Forelimb muscle (tissue), 1 donor: ENCODE measurements at regions not wholly inside any gene's neighbourhood (a gene's known extent, or its start where the extent isn't known, plus 50 kb on each side); places are given as distances from the start of the nearest gene placed in this dataset.
"Not testable (repeated sequence)": the region's sequence is repeated elsewhere in the genome, so short reads cannot be mapped to it uniquely, and the experiment has no call there.

Experiments
- DNase-seq: peaks from one replicate; pipeline ENCODE4 v3.0.0-alpha.2; 2013; ENCODE audit warnings: low read depth

GRCh38 chr4:152064282-152064681, 303.5 kb upstream of the GATB start:
- DNase-seq, result no peak

DNA sequence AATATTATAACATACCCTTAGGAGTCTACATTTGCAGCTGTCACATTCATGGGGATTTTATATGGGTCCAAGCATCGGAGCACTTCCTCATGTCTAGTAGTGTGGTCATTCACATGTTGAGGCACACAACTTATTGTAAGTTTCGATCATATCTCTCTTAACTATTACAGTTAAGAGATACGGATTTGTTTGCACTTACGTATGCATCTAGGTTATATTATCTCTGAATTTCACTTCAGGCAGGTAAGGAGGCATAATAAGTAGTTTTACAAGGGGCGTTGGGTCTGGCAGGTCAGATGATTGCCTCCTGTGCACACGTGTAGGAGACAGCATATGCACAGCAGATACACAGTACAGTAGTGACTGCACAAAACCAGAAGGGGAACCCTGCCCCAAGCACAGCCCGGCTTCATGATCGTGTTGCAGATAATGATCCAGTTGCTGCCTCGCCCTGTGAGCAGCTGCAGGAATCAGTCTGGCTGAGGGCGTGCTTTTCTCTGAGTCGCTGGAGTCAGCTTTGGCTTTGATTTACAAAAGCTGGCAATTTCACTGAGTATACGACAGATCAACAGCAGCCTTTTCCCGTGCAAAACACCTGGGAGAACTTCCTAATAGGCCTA, 302.9 kb upstream of the GATB start:
- no peak for DNase-seq

DNA sequence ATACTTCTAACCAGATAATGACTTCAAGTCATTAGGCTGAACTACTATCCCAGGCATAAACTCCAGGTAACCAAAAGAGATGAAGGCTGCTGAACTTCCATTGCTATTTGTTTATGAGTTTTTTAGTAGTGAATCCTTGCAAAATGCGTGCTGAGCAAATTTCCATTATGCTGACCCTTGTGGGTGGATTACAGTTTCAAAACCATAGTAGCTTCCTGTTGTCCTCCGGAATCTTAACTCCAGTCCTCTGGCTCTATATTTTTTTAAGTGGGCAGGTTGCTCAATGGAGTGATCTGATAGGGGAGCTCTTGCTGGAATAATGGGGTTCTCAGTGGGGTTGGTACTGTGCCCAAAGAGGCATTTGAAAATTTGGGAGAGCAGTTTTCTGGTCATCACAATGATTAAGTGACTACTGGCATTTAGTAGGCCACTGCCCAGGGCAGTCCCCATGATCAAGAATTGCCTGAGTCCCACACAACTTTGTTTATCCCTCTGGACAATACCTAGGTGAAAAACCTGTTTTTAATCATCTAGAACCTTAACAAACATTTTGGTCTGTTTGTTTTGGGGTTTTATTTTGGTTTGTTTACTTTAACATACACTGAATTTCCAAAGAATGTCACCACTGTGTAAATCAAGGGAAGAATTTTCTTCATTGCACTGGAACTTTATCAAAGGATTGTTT, 302.3 kb upstream of the GATB start:
- no peak for DNase-seq

GRCh38 chr4:152054731-152055130, 293.9 kb upstream of the GATB start:
- no peak for DNase-seq

- DNase-seq, result no peak
Measured at GRCh38 chr4:152052451-152053057, 291.7 kb upstream of the GATB start.

DNA sequence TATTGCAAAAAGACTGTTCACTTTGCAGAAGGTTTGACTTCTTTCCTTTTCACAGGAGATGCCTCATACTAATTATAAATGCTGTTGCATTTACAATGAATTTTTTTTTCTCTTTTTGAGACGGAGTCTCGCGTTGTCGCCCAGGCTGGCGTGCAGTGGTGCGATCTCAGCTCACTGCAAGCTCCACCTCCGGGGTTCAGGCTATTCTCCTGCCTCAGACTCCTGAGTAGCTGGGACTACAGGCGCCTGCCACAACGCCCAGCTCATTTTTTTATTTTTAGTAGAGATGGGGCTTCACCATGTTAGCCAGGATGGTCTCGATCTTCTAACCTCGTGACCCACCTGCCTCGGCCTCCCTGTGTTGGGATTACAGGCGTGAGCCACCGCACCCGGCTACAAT, 290.5 kb upstream of the GATB start:
- not testable (repeated sequence) for DNase-seq

DNA sequence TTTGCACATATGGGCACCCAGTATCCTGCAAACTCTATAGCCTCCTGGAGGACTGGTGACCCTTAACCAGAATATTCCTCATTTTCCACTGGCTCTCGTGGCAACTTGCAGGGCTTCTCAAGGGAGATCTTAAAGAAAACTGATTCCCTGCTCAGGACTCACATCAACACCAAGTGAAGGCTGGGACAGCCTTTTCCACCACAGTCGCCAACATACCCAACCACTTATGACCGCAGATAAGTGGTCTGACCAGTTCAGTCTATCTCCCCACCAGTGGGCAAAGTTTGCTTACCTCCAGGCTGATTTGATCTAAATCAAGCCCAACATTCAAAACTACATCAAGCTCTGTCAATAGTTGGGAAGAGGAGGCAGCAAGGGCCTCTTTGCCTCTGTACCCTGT, 289.3 kb upstream of the GATB start:
- DNase-seq, result no peak

DNA sequence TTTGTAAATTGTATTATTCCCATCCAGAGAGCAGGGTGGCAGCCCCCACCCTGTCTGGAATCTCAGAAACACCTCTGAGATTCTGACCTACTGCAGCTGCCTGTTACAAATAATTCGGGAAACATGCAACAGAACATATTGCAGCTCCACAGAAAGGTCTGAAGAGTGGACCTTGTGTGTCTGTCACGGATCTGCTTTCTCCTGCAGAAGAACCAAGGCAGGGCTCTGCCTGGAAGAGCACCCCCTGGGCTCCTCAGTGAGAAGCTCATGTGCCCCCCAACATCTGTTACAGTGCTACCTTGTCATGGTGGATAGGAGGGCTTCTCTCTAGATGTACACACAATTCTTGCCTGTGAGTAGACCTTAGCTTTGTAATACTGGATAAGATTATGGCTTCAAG, 286.6 kb upstream of the GATB start:
- DNase-seq, result no peak

- DNase-seq, result no peak
Measured at GRCh38 chr4:152045807-152046571, 285.2 kb upstream of the GATB start.

- no peak for DNase-seq
Measured at GRCh38 chr4:152045449-152045806, 284.6 kb upstream of the GATB start.

GRCh38 chr4:152044331-152045036, 283.7 kb upstream of the GATB start:
- DNase-seq, result no peak

- DNase-seq, result no peak
Measured at GRCh38 chr4:152041295-152041694, 280.5 kb upstream of the GATB start.

DNA sequence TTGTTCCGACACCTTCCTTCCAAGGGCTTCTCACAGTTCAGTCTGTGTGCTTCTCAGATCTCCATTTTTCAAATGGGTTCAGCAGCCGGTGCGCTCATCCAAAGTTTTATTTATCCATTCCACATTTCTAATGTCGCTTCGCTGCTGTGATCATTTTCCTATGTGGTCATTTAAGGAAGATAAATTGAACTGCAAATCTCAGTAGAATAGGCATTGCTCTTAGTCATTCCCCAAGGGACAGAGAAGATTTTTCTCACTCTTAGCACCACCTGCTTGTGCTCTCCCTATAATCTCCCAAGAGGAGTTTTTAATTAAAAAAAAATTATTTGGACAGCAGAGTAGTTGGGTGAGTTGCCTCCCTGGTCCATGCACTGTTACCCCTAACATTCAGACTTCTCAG, 278.9 kb upstream of the GATB start:
- DNase-seq, result no peak

DNA sequence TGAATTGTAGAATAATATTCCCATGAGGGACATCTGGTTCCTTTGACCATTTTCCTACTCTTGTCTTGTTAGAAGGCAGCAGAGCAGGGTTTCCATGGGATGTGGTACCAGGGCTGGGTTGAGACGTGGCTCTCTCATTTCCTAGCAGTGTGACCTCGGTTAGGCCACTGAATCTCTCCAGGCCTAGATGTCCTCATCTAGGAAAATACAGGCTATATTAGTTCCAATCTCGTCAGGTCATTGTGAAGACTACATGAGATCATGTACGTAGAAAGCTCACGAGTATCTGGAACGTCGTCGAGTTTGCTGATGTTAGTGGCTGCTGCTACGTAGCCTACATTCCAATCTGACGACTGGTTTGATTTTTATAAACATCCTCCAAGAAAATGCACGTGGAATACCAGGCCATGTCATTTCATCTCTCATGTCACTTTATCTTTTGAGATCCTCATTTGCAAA, 278.2 kb upstream of the GATB start:
- no peak for DNase-seq

DNA sequence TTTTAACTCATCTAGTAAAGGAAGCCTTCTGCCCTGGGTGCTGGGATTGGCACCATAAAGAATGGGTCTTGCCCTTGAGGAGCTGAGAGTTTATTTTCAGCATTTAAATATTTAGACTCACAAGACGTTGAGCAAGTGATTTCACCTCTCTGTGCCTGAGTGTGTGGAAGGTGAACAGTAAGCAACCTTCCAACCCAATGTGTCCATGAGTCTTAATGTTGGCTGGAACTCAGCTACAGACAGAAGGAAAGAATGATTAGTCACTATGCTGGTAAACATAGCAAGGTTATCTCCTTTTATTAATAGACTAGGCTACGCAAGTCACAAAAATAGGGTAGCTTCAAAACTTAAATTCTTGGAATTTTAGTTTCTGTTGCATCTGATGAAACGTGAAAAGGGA, 277.4 kb upstream of the GATB start:
- DNase-seq, result no peak

- no peak for DNase-seq
Measured at GRCh38 chr4:152037435-152037834, 276.6 kb upstream of the GATB start.

- DNase-seq, result no peak
Measured at GRCh38 chr4:152033621-152034020, 272.8 kb upstream of the GATB start.

GRCh38 chr4:152032722-152033131, 271.9 kb upstream of the GATB start:
- no peak for DNase-seq

GRCh38 chr4:152029631-152030030, 268.8 kb upstream of the GATB start:
- no peak for DNase-seq

- DNase-seq, result no peak
Measured at GRCh38 chr4:152028131-152028530, 267.3 kb upstream of the GATB start.

DNA sequence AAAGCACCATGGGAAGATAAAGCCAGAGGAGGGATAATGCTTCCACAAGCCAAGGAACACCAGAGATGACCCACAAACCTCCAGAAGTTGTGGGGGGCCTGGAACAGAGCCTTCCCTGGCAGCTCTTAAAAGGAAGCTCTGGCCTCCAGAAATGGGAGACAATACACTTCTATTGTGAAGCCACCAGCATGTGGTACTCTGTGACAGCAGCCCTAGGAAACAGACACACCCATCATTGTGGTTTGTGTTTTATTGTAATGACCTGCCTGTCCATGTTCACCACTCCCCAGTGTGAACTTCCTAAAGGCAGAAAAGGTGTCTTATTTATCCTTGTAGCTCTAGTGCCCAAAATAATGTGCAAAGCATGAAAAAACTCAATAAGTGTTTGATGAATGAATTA, 264.1 kb upstream of the GATB start:
- DNase-seq, result no peak

DNA sequence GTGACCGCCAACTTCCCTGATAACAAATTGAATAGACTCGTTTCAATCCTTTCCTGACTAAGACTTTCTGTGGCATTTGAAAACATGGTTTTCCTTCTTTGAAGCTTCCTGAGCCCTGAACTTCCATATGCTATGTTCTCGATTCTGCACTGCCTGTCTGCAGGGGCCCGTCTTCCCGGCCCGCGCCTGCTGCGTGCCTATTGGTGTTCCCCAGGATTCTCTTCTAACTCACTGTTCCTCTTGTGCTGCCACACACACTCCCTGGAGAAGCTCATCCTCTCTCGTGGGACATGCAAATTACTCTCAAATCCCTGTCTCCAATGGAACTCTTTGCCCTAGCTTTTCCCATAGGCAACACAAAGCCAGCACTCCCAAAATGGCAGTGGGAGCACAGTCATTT, 262.9 kb upstream of the GATB start:
- no peak for DNase-seq
